MM.1S (cell line): ENCODE measurements at regions not wholly inside any gene's neighbourhood (a gene's known extent, or its start where the extent isn't known, plus 50 kb on each side); places are given as distances from the start of the nearest gene placed in this dataset.

ENCODE experiments used
- EZH2 ChIP-seq: fragments of 300-600 bp; sonication (generic); optimal IDR thresholded peaks from 2 replicates; pipeline ENCODE3; 2017; ENCODE audit warnings: low read depth, mild to moderate bottlenecking, antibody characterized with exemption, low read length, mixed read lengths
- EZH2phosphoT487 ChIP-seq: fragments of 300-600 bp; sonication (generic); IDR thresholded peaks from 2 replicates; pipeline ENCODE4 v1.6.1; 2018; ENCODE audit warnings: antibody characterized with exemption, low read length
- TF ChIP-seq, protein P1 (sequence below): fragments of 300-600 bp; sonication (generic); IDR thresholded peaks from 2 replicates; pipeline ENCODE4 v1.5.1; 2016; ENCODE audit warnings: antibody characterized with exemption, low read length, mixed read lengths

DNA sequence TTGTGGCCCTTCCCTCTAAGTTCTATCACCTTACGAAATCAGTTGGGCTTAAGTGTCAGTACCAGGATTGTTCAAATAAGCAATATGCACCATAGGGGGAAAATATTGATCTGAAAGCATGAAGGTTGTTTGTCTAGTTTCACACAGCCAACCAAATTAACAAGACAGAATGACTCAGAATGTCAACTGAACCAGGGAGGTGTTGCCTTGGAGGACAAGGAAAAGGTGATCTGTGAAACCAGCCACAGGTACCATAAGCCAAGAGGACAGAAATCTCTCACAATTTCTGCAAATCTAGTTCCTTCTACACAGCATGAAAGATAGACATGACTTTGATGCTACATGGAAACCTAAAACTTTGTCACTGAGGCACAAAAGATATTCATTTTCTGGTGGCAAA, 297.9 kb downstream of the BCL11B start:
- TF ChIP-seq, protein P1, sequence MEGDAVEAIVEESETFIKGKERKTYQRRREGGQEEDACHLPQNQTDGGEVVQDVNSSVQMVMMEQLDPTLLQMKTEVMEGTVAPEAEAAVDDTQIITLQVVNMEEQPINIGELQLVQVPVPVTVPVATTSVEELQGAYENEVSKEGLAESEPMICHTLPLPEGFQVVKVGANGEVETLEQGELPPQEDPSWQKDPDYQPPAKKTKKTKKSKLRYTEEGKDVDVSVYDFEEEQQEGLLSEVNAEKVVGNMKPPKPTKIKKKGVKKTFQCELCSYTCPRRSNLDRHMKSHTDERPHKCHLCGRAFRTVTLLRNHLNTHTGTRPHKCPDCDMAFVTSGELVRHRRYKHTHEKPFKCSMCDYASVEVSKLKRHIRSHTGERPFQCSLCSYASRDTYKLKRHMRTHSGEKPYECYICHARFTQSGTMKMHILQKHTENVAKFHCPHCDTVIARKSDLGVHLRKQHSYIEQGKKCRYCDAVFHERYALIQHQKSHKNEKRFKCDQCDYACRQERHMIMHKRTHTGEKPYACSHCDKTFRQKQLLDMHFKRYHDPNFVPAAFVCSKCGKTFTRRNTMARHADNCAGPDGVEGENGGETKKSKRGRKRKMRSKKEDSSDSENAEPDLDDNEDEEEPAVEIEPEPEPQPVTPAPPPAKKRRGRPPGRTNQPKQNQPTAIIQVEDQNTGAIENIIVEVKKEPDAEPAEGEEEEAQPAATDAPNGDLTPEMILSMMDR, result no peak
- TF ChIP-seq EZH2, result no peak
- no peak for TF ChIP-seq EZH2phosphoT487
